ENCODE measurements at regions not wholly inside any gene's neighbourhood (a gene's known extent, or its start where the extent isn't known, plus 50 kb on each side); places are given as distances from the start of the nearest gene placed in this dataset.
"Not testable (repeated sequence)": the region's sequence is repeated elsewhere in the genome, so short reads cannot be mapped to it uniquely, and the experiment has no call there.

- Histone ChIP-seq H3K27me3 (ENCODE audit: control insufficient read depth in 5 of 5, insufficient read depth in 4 of 5, low read length in 5 of 5) (no peaks in the 10 kb centered on the region), H3K4me1 (ENCODE audit: control insufficient read depth in 5 of 5, insufficient read depth in 5 of 5, low read length in 5 of 5) (peaks cover 0 to 5% (median 0%) of the 10 kb centered on the region in 5 donors), H3K4me3 (ENCODE audit: low read depth in 1 of 5, low read length in 5 of 5) (no peak overlapping the region), H3K27ac (ENCODE audit: low read depth, low read length) (no peak overlapping the region), H3K9ac (ENCODE audit: low read length in 5 of 5) (no peak overlapping the region), H3K9me3 (ENCODE audit: control insufficient read depth in 5 of 5, low read length in 5 of 5) (no peaks in the 10 kb centered on the region), H3K36me3 (ENCODE audit: control insufficient read depth in 5 of 5, insufficient read depth in 5 of 5, low read length in 5 of 5) (no peaks in the 10 kb centered on the region)
Measured at GRCh38 chr4:189615217-189615663, 325.4 kb upstream of the FRG1 start.

- not testable (repeated sequence) for H3K27me3 ChIP-seq (ENCODE audit: control insufficient read depth in 5 of 5, insufficient read depth in 4 of 5, low read length in 5 of 5); H3K27ac ChIP-seq (ENCODE audit: low read depth, low read length); H3K9ac ChIP-seq (ENCODE audit: low read length in 5 of 5); H3K9me3 ChIP-seq (ENCODE audit: control insufficient read depth in 5 of 5, low read length in 5 of 5); H3K4me1 ChIP-seq (ENCODE audit: control insufficient read depth in 5 of 5, insufficient read depth in 5 of 5, low read length in 5 of 5); H3K4me3 ChIP-seq (ENCODE audit: low read depth in 1 of 5, low read length in 5 of 5); H3K36me3 ChIP-seq (ENCODE audit: control insufficient read depth in 5 of 5, insufficient read depth in 5 of 5, low read length in 5 of 5)
Measured at GRCh38 chr4:189617741-189618140, 322.9 kb upstream of the FRG1 start.

- H3K27ac ChIP-seq (ENCODE audit: low read depth, low read length): not testable (repeated sequence)
Measured at GRCh38 chr4:189619441-189620250, 321.0 kb upstream of the FRG1 start.

GRCh38 chr4:189622574-189622973 is 318.1 kb upstream of the FRG1 start:
- H3K36me3 ChIP-seq (ENCODE audit: control insufficient read depth in 5 of 5, insufficient read depth in 5 of 5, low read length in 5 of 5); H3K27ac ChIP-seq (ENCODE audit: low read depth, low read length); H3K4me1 ChIP-seq (ENCODE audit: control insufficient read depth in 5 of 5, insufficient read depth in 5 of 5, low read length in 5 of 5); H3K9me3 ChIP-seq (ENCODE audit: control insufficient read depth in 5 of 5, low read length in 5 of 5); H3K4me3 ChIP-seq (ENCODE audit: low read depth in 1 of 5, low read length in 5 of 5); H3K27me3 ChIP-seq (ENCODE audit: control insufficient read depth in 5 of 5, insufficient read depth in 4 of 5, low read length in 5 of 5); H3K9ac ChIP-seq (ENCODE audit: low read length in 5 of 5): not testable (repeated sequence)

More at GRCh38 chr4:189619441-189620250, 321.0 kb upstream of the FRG1 start:
- not testable (repeated sequence) for H3K4me3 ChIP-seq (ENCODE audit: low read depth in 1 of 5, low read length in 5 of 5); H3K9ac ChIP-seq (ENCODE audit: low read length in 5 of 5); H3K4me1 ChIP-seq (ENCODE audit: control insufficient read depth in 5 of 5, insufficient read depth in 5 of 5, low read length in 5 of 5); H3K27me3 ChIP-seq (ENCODE audit: control insufficient read depth in 5 of 5, insufficient read depth in 4 of 5, low read length in 5 of 5); H3K9me3 ChIP-seq (ENCODE audit: control insufficient read depth in 5 of 5, low read length in 5 of 5); H3K36me3 ChIP-seq (ENCODE audit: control insufficient read depth in 5 of 5, insufficient read depth in 5 of 5, low read length in 5 of 5)

- not testable (repeated sequence) for H3K4me3 ChIP-seq (ENCODE audit: low read depth in 1 of 5, low read length in 5 of 5); H3K36me3 ChIP-seq (ENCODE audit: control insufficient read depth in 5 of 5, insufficient read depth in 5 of 5, low read length in 5 of 5); H3K27me3 ChIP-seq (ENCODE audit: control insufficient read depth in 5 of 5, insufficient read depth in 4 of 5, low read length in 5 of 5); H3K9me3 ChIP-seq (ENCODE audit: control insufficient read depth in 5 of 5, low read length in 5 of 5); H3K27ac ChIP-seq (ENCODE audit: low read depth, low read length); H3K4me1 ChIP-seq (ENCODE audit: control insufficient read depth in 5 of 5, insufficient read depth in 5 of 5, low read length in 5 of 5); H3K9ac ChIP-seq (ENCODE audit: low read length in 5 of 5)
Measured at GRCh38 chr4:189627041-189627440, 313.6 kb upstream of the FRG1 start.

- not testable (repeated sequence) for H3K9me3 ChIP-seq (ENCODE audit: control insufficient read depth in 5 of 5, low read length in 5 of 5); H3K27ac ChIP-seq (ENCODE audit: low read depth, low read length); H3K9ac ChIP-seq (ENCODE audit: low read length in 5 of 5); H3K4me1 ChIP-seq (ENCODE audit: control insufficient read depth in 5 of 5, insufficient read depth in 5 of 5, low read length in 5 of 5); H3K27me3 ChIP-seq (ENCODE audit: control insufficient read depth in 5 of 5, insufficient read depth in 4 of 5, low read length in 5 of 5); H3K4me3 ChIP-seq (ENCODE audit: low read depth in 1 of 5, low read length in 5 of 5); H3K36me3 ChIP-seq (ENCODE audit: control insufficient read depth in 5 of 5, insufficient read depth in 5 of 5, low read length in 5 of 5)
Measured at GRCh38 chr4:189629733-189630132, 310.9 kb upstream of the FRG1 start.

GRCh38 chr4:189630913-189631567 is 309.6 kb upstream of the FRG1 start:
- not testable (repeated sequence) for H3K27ac ChIP-seq (ENCODE audit: low read depth, low read length); H3K4me3 ChIP-seq (ENCODE audit: low read depth in 1 of 5, low read length in 5 of 5); H3K9ac ChIP-seq (ENCODE audit: low read length in 5 of 5); H3K27me3 ChIP-seq (ENCODE audit: control insufficient read depth in 5 of 5, insufficient read depth in 4 of 5, low read length in 5 of 5); H3K36me3 ChIP-seq (ENCODE audit: control insufficient read depth in 5 of 5, insufficient read depth in 5 of 5, low read length in 5 of 5); H3K4me1 ChIP-seq (ENCODE audit: control insufficient read depth in 5 of 5, insufficient read depth in 5 of 5, low read length in 5 of 5); H3K9me3 ChIP-seq (ENCODE audit: control insufficient read depth in 5 of 5, low read length in 5 of 5)

DNA sequence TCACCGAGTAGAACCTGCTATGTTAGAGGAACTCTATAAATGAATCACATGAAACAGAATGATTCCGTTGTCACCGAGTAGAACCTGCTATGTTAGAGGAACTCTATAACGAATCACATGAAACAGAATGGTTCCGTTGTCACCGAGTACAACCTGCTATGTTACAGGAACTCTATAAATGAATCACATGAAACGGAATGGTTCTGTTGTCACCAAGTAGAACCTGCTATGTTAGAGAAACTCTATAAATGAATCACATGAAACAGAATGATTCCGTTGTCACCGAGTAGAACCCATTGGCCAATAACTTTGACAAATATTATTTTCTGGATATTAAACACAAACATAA is 309.1 kb upstream of the FRG1 start:
- not testable (repeated sequence) for H3K9me3 ChIP-seq (ENCODE audit: control insufficient read depth in 5 of 5, low read length in 5 of 5)

GRCh38 chr4:189650436-189650835 is 290.2 kb upstream of the FRG1 start:
- not testable (repeated sequence) for H3K9me3 ChIP-seq (ENCODE audit: control insufficient read depth in 5 of 5, low read length in 5 of 5); H3K4me3 ChIP-seq (ENCODE audit: low read depth in 1 of 5, low read length in 5 of 5); H3K27me3 ChIP-seq (ENCODE audit: control insufficient read depth in 5 of 5, insufficient read depth in 4 of 5, low read length in 5 of 5); H3K9ac ChIP-seq (ENCODE audit: low read length in 5 of 5); H3K36me3 ChIP-seq (ENCODE audit: control insufficient read depth in 5 of 5, insufficient read depth in 5 of 5, low read length in 5 of 5); H3K4me1 ChIP-seq (ENCODE audit: control insufficient read depth in 5 of 5, insufficient read depth in 5 of 5, low read length in 5 of 5); H3K27ac ChIP-seq (ENCODE audit: low read depth, low read length)

More for the DNA sequence above, 309.1 kb upstream of the FRG1 start:
- not testable (repeated sequence) for H3K4me3 ChIP-seq (ENCODE audit: low read depth in 1 of 5, low read length in 5 of 5); H3K4me1 ChIP-seq (ENCODE audit: control insufficient read depth in 5 of 5, insufficient read depth in 5 of 5, low read length in 5 of 5); H3K36me3 ChIP-seq (ENCODE audit: control insufficient read depth in 5 of 5, insufficient read depth in 5 of 5, low read length in 5 of 5); H3K27ac ChIP-seq (ENCODE audit: low read depth, low read length); H3K27me3 ChIP-seq (ENCODE audit: control insufficient read depth in 5 of 5, insufficient read depth in 4 of 5, low read length in 5 of 5); H3K9ac ChIP-seq (ENCODE audit: low read length in 5 of 5)

DNA sequence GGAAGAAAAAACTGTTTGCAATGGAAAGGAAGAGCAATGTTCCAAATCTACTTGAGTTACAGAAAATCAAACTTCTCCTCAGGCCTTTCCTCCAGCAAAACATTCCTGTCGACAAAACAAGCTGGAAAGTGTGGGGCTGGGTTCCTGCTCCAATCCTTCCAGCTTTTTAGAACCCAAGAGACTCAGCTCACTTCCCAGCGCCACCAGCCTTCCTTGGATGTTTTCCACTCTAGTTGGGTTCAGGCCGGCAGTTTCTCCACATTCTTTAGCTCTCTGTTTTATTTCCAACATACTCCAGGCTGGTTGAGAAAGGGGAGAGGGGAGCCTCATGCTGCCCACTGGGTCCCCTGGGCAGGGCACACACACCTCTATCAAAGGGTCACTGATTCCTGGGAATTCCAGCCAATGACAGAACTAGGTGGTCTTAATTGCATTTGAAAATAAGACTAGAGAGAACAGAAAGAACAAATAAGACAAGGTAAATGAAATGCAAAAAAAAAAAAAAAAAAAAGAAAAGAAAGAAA is 287.5 kb upstream of the FRG1 start:
- not testable (repeated sequence) for H3K4me3 ChIP-seq (ENCODE audit: low read depth in 1 of 5, low read length in 5 of 5); H3K27ac ChIP-seq (ENCODE audit: low read depth, low read length); H3K4me1 ChIP-seq (ENCODE audit: control insufficient read depth in 5 of 5, insufficient read depth in 5 of 5, low read length in 5 of 5); H3K9ac ChIP-seq (ENCODE audit: low read length in 5 of 5); H3K36me3 ChIP-seq (ENCODE audit: control insufficient read depth in 5 of 5, insufficient read depth in 5 of 5, low read length in 5 of 5); H3K9me3 ChIP-seq (ENCODE audit: control insufficient read depth in 5 of 5, low read length in 5 of 5); H3K27me3 ChIP-seq (ENCODE audit: control insufficient read depth in 5 of 5, insufficient read depth in 4 of 5, low read length in 5 of 5)

All from subcutaneous abdominal adipose tissue (tissue), 5 donors.